ENCODE measurements at regions not wholly inside any gene's neighbourhood (a gene's known extent, or its start where the extent isn't known, plus 50 kb on each side); places are given as distances from the start of the nearest gene placed in this dataset.

- intact Hi-C loops (cut with micrococcal nuclease) = no loop called here
- H3K9me3 Mint-ChIP-seq = no peaks in the 10 kb centered on the region
- H3K9me3 ChIP-seq (ENCODE audit: control insufficient read depth, insufficient read depth, low read length) = no peaks in the 10 kb centered on the region
- no peak overlapping the region for H3K27ac Mint-ChIP-seq
- no peaks in the 10 kb centered on the region for H3K4me1 ChIP-seq (ENCODE audit: control insufficient read depth, insufficient read depth, low read length)
- no peaks in the 10 kb centered on the region for H3K27me3 Mint-ChIP-seq (ENCODE audit: low read depth in 2 of 2)
- DNase-seq (no peak), ATAC-seq (no peak)
- TF ChIP-seq CTCF (IDR thresholded peaks at IDR 0.05) = no peak
- H3K27ac ChIP-seq (ENCODE audit: low read length) = no peak overlapping the region
- no peaks in the 10 kb centered on the region for H3K36me3 Mint-ChIP-seq
- no peaks in the 10 kb centered on the region for H3K27me3 ChIP-seq (ENCODE audit: control insufficient read depth, insufficient read depth, low read length)
- H3K36me3 ChIP-seq (ENCODE audit: control insufficient read depth, insufficient read depth, low read length) = no peaks in the 10 kb centered on the region
- H3K4me1 Mint-ChIP-seq = no peaks in the 10 kb centered on the region
- WGBS (ENCODE audit: insufficient coverage) = 100% methylated on average over 3 of the region's 5 CpGs
- no peak overlapping the region for H3K4me3 Mint-ChIP-seq
- no peak overlapping the region for H3K4me3 ChIP-seq (ENCODE audit: low read length)
Measured at GRCh38 chr4:20532871-20533870, 167.1 kb upstream of the PACRGL start.

GRCh38 chr4:20538905-20539304, 161.4 kb upstream of the PACRGL start:
- H3K4me1 ChIP-seq (ENCODE audit: control insufficient read depth, insufficient read depth, low read length) = no peaks in the 10 kb centered on the region
- Mint-ChIP-seq H3K27ac (no peak overlapping the region), H3K27me3 (ENCODE audit: low read depth in 2 of 2) (no peaks in the 10 kb centered on the region), H3K4me1 (no peaks in the 10 kb centered on the region), H3K36me3 (no peaks in the 10 kb centered on the region), H3K4me3 (no peak overlapping the region), H3K9me3 (no peaks in the 10 kb centered on the region)
- no peaks in the 10 kb centered on the region for H3K36me3 ChIP-seq (ENCODE audit: control insufficient read depth, insufficient read depth, low read length)
- ATAC-seq = no peak
- H3K9me3 ChIP-seq (ENCODE audit: control insufficient read depth, insufficient read depth, low read length) = no peaks in the 10 kb centered on the region
- no peak overlapping the region for H3K4me3 ChIP-seq (ENCODE audit: low read length)
- no peak overlapping the region for H3K27ac ChIP-seq (ENCODE audit: low read length)
- 89% methylated on average over 5 of the region's 5 CpGs for WGBS (ENCODE audit: insufficient coverage)
- DNase-seq = no peak
- H3K27me3 ChIP-seq (ENCODE audit: control insufficient read depth, insufficient read depth, low read length) = no peaks in the 10 kb centered on the region
- intact Hi-C loops (cut with micrococcal nuclease) = no loop called here
- TF ChIP-seq CTCF (IDR thresholded peaks at IDR 0.05) = no peak

GRCh38 chr4:20543131-20543530, 157.1 kb upstream of the PACRGL start:
- no peaks in the 10 kb centered on the region for H3K9me3 Mint-ChIP-seq
- H3K36me3 Mint-ChIP-seq = no peaks in the 10 kb centered on the region
- DNase-seq = no peak
- ATAC-seq = no peak
- TF ChIP-seq CTCF (IDR thresholded peaks at IDR 0.05) = no peak
- Histone ChIP-seq H3K27ac (ENCODE audit: low read length) (no peak overlapping the region), H3K36me3 (ENCODE audit: control insufficient read depth, insufficient read depth, low read length) (no peaks in the 10 kb centered on the region), H3K9me3 (ENCODE audit: control insufficient read depth, insufficient read depth, low read length) (no peaks in the 10 kb centered on the region), H3K4me1 (ENCODE audit: control insufficient read depth, insufficient read depth, low read length) (no peaks in the 10 kb centered on the region), H3K27me3 (ENCODE audit: control insufficient read depth, insufficient read depth, low read length) (no peaks in the 10 kb centered on the region), H3K4me3 (ENCODE audit: low read length) (no peak overlapping the region)
- no peaks in the 10 kb centered on the region for H3K27me3 Mint-ChIP-seq (ENCODE audit: low read depth in 2 of 2)
- no peak overlapping the region for H3K4me3 Mint-ChIP-seq
- H3K27ac Mint-ChIP-seq = no peak overlapping the region
- WGBS (ENCODE audit: insufficient coverage) = 62% methylated on average over 2 of the region's 2 CpGs
- H3K4me1 Mint-ChIP-seq = no peaks in the 10 kb centered on the region
- intact Hi-C loops (cut with micrococcal nuclease) = no loop called here

Data from natural killer cell (primary cell).